ENCODE measurements at regions not wholly inside any gene's neighbourhood (a gene's known extent, or its start where the extent isn't known, plus 50 kb on each side); places are given as distances from the start of the nearest gene placed in this dataset.

GRCh38 chr7:86164827-86165226, 478.9 kb upstream of the GRM3 start:
- TF ChIP-seq, protein P1, sequence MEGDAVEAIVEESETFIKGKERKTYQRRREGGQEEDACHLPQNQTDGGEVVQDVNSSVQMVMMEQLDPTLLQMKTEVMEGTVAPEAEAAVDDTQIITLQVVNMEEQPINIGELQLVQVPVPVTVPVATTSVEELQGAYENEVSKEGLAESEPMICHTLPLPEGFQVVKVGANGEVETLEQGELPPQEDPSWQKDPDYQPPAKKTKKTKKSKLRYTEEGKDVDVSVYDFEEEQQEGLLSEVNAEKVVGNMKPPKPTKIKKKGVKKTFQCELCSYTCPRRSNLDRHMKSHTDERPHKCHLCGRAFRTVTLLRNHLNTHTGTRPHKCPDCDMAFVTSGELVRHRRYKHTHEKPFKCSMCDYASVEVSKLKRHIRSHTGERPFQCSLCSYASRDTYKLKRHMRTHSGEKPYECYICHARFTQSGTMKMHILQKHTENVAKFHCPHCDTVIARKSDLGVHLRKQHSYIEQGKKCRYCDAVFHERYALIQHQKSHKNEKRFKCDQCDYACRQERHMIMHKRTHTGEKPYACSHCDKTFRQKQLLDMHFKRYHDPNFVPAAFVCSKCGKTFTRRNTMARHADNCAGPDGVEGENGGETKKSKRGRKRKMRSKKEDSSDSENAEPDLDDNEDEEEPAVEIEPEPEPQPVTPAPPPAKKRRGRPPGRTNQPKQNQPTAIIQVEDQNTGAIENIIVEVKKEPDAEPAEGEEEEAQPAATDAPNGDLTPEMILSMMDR (IDR thresholded peaks at IDR 0.05; ENCODE audit: low read depth, low read length), result no peak
- no peak for DNase-seq (ENCODE audit: extremely low read depth, low read depth)

DNA sequence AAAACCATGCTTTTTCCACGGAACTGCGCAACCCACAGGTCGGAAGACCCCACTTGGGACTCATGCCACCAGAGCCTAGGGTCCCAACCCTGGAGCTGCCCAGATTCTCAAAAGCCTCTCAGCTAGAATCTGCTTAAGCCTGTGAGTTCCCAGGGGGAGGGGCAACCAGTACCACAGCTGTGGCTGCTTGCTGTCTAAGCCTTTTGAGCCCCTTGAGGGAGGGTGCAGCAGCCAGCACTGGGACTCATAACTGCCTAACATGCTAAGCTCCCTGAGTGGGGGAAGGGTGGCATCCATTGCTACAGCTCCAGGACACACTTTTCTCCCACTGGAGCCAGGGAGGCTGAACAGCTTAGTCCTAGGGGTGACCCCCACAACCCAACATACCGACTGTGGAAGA, 485.6 kb upstream of the GRM3 start:
- TF ChIP-seq, protein P1 (IDR thresholded peaks at IDR 0.05; ENCODE audit: low read depth, low read length), result no peak

DNA sequence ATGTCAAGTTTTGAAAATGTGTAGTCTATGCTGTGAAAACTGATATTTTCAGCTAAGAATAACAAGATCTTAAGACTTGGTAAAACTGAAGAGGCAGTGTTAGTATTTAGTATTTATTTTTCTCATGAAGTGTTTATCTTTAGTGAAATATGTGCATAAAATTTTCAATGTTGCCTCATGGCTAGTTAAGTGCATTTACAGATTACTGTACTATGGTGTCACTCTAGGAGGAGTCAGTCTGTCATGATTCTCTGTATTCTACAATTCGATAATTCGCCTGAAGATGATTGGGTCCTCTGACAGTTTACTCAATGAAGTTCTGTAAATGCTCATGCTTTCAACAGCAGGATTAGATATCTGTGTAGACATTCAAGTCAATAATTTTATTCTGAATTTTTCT, 488.1 kb upstream of the GRM3 start:
- TF ChIP-seq, protein P1 (IDR thresholded peaks at IDR 0.05; ENCODE audit: low read depth, low read length), result no peak
- no peak for DNase-seq (ENCODE audit: extremely low read depth, low read depth)

More for the DNA sequence above, 485.6 kb upstream of the GRM3 start:
- no peak for DNase-seq (ENCODE audit: extremely low read depth, low read depth)

GRCh38 chr7:86152926-86153325, 490.8 kb upstream of the GRM3 start:
- TF ChIP-seq, protein P1 (IDR thresholded peaks at IDR 0.05; ENCODE audit: low read depth, low read length), result no peak
- no peak for DNase-seq (ENCODE audit: extremely low read depth, low read depth)

DNA sequence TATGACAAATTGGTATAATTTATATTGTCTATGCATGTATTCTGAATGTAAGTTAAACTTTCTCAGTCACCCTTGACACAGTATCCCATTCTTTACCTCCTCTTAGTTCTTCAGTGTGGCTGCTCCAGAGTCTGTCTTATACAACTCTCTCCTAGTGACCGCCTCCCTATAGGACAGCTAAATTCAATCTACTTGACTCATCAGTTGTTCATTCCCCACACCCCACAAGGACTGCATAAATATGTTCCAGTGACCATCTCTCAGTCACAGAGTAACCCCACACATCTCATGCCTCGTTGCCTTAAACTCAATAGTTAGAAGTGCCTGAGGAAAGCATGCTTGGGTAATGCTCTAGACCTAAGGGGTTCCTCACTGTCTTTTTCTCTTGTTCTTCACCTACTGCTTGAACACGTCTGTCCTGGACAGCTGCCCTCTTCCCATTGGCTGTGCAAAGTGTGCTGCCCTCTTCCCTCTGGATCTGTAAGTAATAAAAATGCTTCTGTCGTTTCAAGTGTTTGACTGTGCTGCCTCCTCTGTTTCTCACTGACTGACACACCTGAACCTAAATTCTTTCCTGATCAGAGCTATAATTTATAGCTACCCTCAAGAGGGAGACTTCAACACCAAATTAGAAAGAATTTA, 494.6 kb upstream of the GRM3 start:
- TF ChIP-seq, protein P1 (IDR thresholded peaks at IDR 0.05; ENCODE audit: low read depth, low read length), result no peak
- no peak for DNase-seq (ENCODE audit: extremely low read depth, low read depth)

DNA sequence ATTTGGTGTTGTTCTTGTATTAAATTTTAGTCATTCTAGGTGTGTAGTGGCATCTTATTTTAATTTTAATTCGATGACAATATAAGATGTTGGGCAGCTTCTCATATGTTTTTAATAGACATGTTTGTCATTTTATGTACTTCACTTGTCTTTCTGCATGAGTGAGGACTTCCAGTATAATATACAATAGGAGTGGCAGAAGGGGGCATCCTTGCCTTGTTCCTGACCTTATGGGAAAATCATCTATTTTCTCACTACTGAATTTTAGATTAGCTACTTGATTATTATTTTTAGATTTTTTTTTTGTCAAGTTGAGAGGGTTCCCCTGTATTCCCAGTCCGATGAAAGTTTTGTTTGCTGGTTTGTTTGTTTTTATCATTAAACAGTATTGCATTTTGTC, 495.2 kb upstream of the GRM3 start:
- DNase-seq (ENCODE audit: extremely low read depth, low read depth), result no peak
- TF ChIP-seq, protein P1 (IDR thresholded peaks at IDR 0.05; ENCODE audit: low read depth, low read length), result no peak

DNA sequence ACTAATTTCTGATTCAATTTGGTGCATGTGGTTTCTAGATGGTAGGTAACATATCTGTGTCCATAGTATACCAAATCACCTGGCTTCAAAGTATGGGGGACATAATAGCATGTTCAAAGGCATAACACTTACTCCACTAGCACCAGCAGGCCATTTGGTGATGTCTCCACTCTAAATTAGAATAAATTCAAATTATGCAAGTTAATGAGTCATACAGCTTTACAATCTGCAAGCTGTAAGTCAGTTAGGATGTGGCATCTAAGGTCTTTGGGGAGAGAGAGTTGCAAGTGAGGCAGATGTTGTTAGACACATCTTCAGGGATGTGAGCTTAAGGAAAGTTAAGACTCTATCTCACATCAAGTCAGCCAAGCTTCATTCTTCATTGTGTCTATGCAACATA, 506.4 kb upstream of the GRM3 start:
- TF ChIP-seq, protein P1 (IDR thresholded peaks at IDR 0.05; ENCODE audit: low read depth, low read length), result no peak
- DNase-seq (ENCODE audit: extremely low read depth, low read depth), result no peak

All from AG09319 (cell line).